SK-N-SH (cell line): ENCODE measurements at regions not wholly inside any gene's neighbourhood (a gene's known extent, or its start where the extent isn't known, plus 50 kb on each side); places are given as distances from the start of the nearest gene placed in this dataset.

Experiments
- CTCF ChIA-PET: fragments of 300-600, 350-600 bp; formaldehyde crosslinking; extraction: SDS; loops from one replicate; lab custom pipeline; 2021; lab: Yijun Ruan, JAX
- POLR2A ChIA-PET: fragments of 350-600 bp; sonication (Branson Sonifier 250); formaldehyde crosslinking; extraction: SDS; loops from one replicate; lab custom pipeline; 2020; ENCODE audit warnings: antibody characterized with exemption, inconsistent platforms; lab: Yijun Ruan, JAX
- DNase-seq: peaks from one replicate; pipeline ENCODE4 v3.0.0; 2012
- H2AFZ ChIP-seq: fragments of 200-600 bp; sonication (generic); 2 replicates; pipeline ENCODE4 v1.8.1; 2016; ENCODE audit warnings: antibody characterized with exemption, mild to moderate bottlenecking, low read depth
- H3F3A ChIP-seq: fragments of 200-600 bp; sonication (generic); replicated peaks from 2 replicates; pipeline ENCODE3; 2016; ENCODE audit warnings: antibody characterized with exemption, mild to moderate bottlenecking; ENCODE audit not compliant: insufficient read depth
- H3K27ac ChIP-seq, 2 experiments: fragments of 200-500 bp in 1 of 2; fragments of 200-600 bp in 1 of 2; sonication (Bioruptor generic) in 1 of 2; sonication (generic), shearing (Covaris generic) in 1 of 2; 2 replicates each; pipeline versions ENCODE4 v1.5.1 to v1.6.1; 2014 to 2016; ENCODE audit warnings: low read depth in 2 of 2, inconsistent platforms in 1 of 2, low read length in 1 of 2, mild to moderate bottlenecking in 1 of 2, mixed read lengths in 1 of 2
- H3K27me3 ChIP-seq: fragments of 200-600 bp; sonication (generic), shearing (Covaris generic); 2 replicates; pipeline ENCODE4 v1.6.1; 2016; ENCODE audit warnings: mixed run types; ENCODE audit not compliant: insufficient read depth
- H3K36me3 ChIP-seq, 2 experiments: fragments of 200-500 bp in 1 of 2; fragments of 200-600 bp in 1 of 2; sonication (Bioruptor generic) in 1 of 2; sonication (generic) in 1 of 2; replicated peaks in 1 of 2; 2 replicates each; pipeline versions ENCODE3 to v1.5.1; 2014 to 2016; ENCODE audit warnings: low read length in 1 of 2, mild to moderate bottlenecking in 1 of 2; ENCODE audit not compliant: insufficient read depth in 2 of 2, control insufficient read depth in 1 of 2
- H3K4me1 ChIP-seq, 2 experiments: fragments of 200-500 bp in 1 of 2; fragments of 200-600 bp in 1 of 2; sonication (Bioruptor generic) in 1 of 2; sonication (generic), shearing (Covaris generic) in 1 of 2; 2 replicates each; pipeline versions ENCODE4 v1.5.1 to v1.6.1; 2014 to 2016; ENCODE audit warnings: low read depth in 1 of 2, low read length in 1 of 2, mixed run types in 1 of 2; ENCODE audit not compliant: insufficient read depth in 2 of 2, control insufficient read depth in 1 of 2
- H3K4me2 ChIP-seq: fragments of 200-600 bp; sonication (generic), shearing (Covaris generic); 2 replicates; pipeline ENCODE4 v1.6.1; 2017; ENCODE audit warnings: mixed run types
- H3K4me3 ChIP-seq, 2 experiments: fragments of 200-500 bp in 1 of 2; fragments of 200-600 bp in 1 of 2; sonication (Bioruptor generic) in 1 of 2; sonication (generic), shearing (Covaris generic) in 1 of 2; 2 replicates each; pipeline versions ENCODE4 v1.5.1 to v1.8.1; 2014 to 2016; ENCODE audit warnings: low read depth in 2 of 2, inconsistent platforms in 1 of 2, low read length in 1 of 2, mild to moderate bottlenecking in 1 of 2, mixed read lengths in 1 of 2, moderate library complexity in 1 of 2
- H3K79me2 ChIP-seq: fragments of 200-600 bp; sonication (generic); 2 replicates; pipeline ENCODE4 v1.8.1; 2017; ENCODE audit warnings: mild to moderate bottlenecking; ENCODE audit not compliant: insufficient read depth
- H3K9ac ChIP-seq: fragments of 200-600 bp; sonication (generic); 2 replicates; pipeline ENCODE4 v1.6.1; 2017; ENCODE audit warnings: mixed run types
- H3K9me2 ChIP-seq: fragments of 200-600 bp; sonication (generic); 2 replicates; pipeline ENCODE4 v1.6.1; 2017; ENCODE audit warnings: mixed run types
- H3K9me3 ChIP-seq: fragments of 200-600 bp; sonication (generic); 2 replicates; pipeline ENCODE4 v1.6.1; 2017; ENCODE audit warnings: mixed run types, mild to moderate bottlenecking, moderate library complexity
- H4K20me1 ChIP-seq: fragments of 200-600 bp; sonication (generic); 2 replicates; pipeline ENCODE4 v1.6.1; 2017; ENCODE audit warnings: mild to moderate bottlenecking, mixed run types; ENCODE audit not compliant: insufficient read depth
- FOSL2 ChIP-seq: IDR thresholded peaks from 2 replicates; pipeline ENCODE4 v1.4.0; 2012; ENCODE audit warnings: low read depth, mild to moderate bottlenecking, moderate library complexity, borderline replicate concordance
- GABPA ChIP-seq: IDR thresholded peaks from 2 replicates; pipeline ENCODE4 v1.4.0; 2012; ENCODE audit warnings: low read depth, mild to moderate bottlenecking
- GATA2 ChIP-seq: sonication (generic); formaldehyde crosslinking; IDR thresholded peaks from 2 replicates; pipeline ENCODE4 v1.5.0; 2020; ENCODE audit warnings: mild to moderate bottlenecking, missing genetic modification reagents
- MXI1 ChIP-seq: IDR thresholded peaks from 2 replicates; pipeline ENCODE4 v1.6.1; 2012; ENCODE audit warnings: mild to moderate bottlenecking, low read depth, low read length, improper control_type of control experiment
- NRF1 ChIP-seq: IDR thresholded peaks from 2 replicates; pipeline ENCODE4 v1.6.1; 2012; ENCODE audit warnings: low read depth, mild to moderate bottlenecking, low read length
- PBX3 ChIP-seq: IDR thresholded peaks from 2 replicates; pipeline ENCODE4; 2012
- RAD21 ChIP-seq: IDR thresholded peaks from 2 replicates; pipeline ENCODE4 v1.6.1; 2012; ENCODE audit warnings: mild to moderate bottlenecking, low read length
- RFX5 ChIP-seq: IDR thresholded peaks from 2 replicates; pipeline ENCODE4 v1.6.1; 2012; ENCODE audit warnings: mild to moderate bottlenecking, improper control_type of control experiment, low read length
- SIN3A ChIP-seq: IDR thresholded peaks from 2 replicates; pipeline ENCODE4 v1.6.1; 2012; ENCODE audit warnings: low read depth, mild to moderate bottlenecking, low read length, moderate library complexity, borderline replicate concordance
- TCF12 ChIP-seq: IDR thresholded peaks from 2 replicates; pipeline ENCODE4 v1.4.0; 2012
- USF2 ChIP-seq: fragments of 150-350 bp; IDR thresholded peaks from 2 replicates; pipeline ENCODE4 v1.6.1; 2017; ENCODE audit warnings: antibody characterized with exemption, low read length, low read depth, borderline replicate concordance
- YY1 ChIP-seq: IDR thresholded peaks from 2 replicates; pipeline ENCODE4 v1.4.0; 2012; ENCODE audit warnings: low read depth, mild to moderate bottlenecking
- WGBS: methylation state at CpG from one replicate; pipeline ENCODE4 v1.1.6; 2017; ENCODE audit warnings: low lambda C conversion rate; 5-methylcytosine and 5-hydroxymethylcytosine counted together
- TF ChIP-seq, protein P1 (sequence below): IDR thresholded peaks from 2 replicates; pipeline ENCODE4 v1.4.0; 2012; ENCODE audit warnings: low read depth
- TF ChIP-seq, protein P2 (sequence below): fragments of 200-600 bp; sonication (generic); IDR thresholded peaks from 2 replicates; pipeline ENCODE4 v1.6.1; 2017; ENCODE audit warnings: antibody characterized with exemption, mild to moderate bottlenecking, moderate library complexity
- TF ChIP-seq, protein P3 (sequence below): IDR thresholded peaks from 2 replicates; pipeline ENCODE4 v1.4.0; 2012; ENCODE audit warnings: low read depth, borderline replicate concordance

- ChIA-PET POLR2A (no interaction called here), CTCF (no interaction called here)
- no peaks in the 10 kb centered on the region for H3K79me2 ChIP-seq
- no peak overlapping the region for H3K4me3 ChIP-seq
- no peaks in the 10 kb centered on the region for H3K4me1 ChIP-seq
- 43% methylated on average over 2 of the region's 6 CpGs for WGBS
- no peak for DNase-seq
- no peaks in the 10 kb centered on the region for H3K27me3 ChIP-seq
- H3F3A ChIP-seq: no peaks in the 10 kb centered on the region
- H3K9me3 ChIP-seq: no peaks in the 10 kb centered on the region
- no peak overlapping the region for H3K9ac ChIP-seq
- no peaks in the 10 kb centered on the region for H3K9me2 ChIP-seq
- H3K4me2 ChIP-seq: no peak overlapping the region
- no peak overlapping the region for H2AFZ ChIP-seq
- no peaks in the 10 kb centered on the region for H3K36me3 ChIP-seq
- H4K20me1 ChIP-seq: no peaks in the 10 kb centered on the region
- H3K27ac ChIP-seq: no peak overlapping the region
- no peak for TF ChIP-seq SIN3A
- no peak for TF ChIP-seq RFX5
- TF ChIP-seq GABPA: no peak
- TF ChIP-seq RAD21: no peak
- no peak for TF ChIP-seq YY1
- TF ChIP-seq USF2: no peak
- no peak for TF ChIP-seq TCF12
- no peak for TF ChIP-seq MXI1
- no peak for TF ChIP-seq GATA2 (CRISPR knock-in tag)
- TF ChIP-seq, protein P1, sequence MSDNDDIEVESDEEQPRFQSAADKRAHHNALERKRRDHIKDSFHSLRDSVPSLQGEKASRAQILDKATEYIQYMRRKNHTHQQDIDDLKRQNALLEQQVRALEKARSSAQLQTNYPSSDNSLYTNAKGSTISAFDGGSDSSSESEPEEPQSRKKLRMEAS: no peak
- TF ChIP-seq FOSL2: no peak
- TF ChIP-seq, protein P2, sequence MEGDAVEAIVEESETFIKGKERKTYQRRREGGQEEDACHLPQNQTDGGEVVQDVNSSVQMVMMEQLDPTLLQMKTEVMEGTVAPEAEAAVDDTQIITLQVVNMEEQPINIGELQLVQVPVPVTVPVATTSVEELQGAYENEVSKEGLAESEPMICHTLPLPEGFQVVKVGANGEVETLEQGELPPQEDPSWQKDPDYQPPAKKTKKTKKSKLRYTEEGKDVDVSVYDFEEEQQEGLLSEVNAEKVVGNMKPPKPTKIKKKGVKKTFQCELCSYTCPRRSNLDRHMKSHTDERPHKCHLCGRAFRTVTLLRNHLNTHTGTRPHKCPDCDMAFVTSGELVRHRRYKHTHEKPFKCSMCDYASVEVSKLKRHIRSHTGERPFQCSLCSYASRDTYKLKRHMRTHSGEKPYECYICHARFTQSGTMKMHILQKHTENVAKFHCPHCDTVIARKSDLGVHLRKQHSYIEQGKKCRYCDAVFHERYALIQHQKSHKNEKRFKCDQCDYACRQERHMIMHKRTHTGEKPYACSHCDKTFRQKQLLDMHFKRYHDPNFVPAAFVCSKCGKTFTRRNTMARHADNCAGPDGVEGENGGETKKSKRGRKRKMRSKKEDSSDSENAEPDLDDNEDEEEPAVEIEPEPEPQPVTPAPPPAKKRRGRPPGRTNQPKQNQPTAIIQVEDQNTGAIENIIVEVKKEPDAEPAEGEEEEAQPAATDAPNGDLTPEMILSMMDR: no peak
- no peak for TF ChIP-seq PBX3
- TF ChIP-seq, protein P3, sequence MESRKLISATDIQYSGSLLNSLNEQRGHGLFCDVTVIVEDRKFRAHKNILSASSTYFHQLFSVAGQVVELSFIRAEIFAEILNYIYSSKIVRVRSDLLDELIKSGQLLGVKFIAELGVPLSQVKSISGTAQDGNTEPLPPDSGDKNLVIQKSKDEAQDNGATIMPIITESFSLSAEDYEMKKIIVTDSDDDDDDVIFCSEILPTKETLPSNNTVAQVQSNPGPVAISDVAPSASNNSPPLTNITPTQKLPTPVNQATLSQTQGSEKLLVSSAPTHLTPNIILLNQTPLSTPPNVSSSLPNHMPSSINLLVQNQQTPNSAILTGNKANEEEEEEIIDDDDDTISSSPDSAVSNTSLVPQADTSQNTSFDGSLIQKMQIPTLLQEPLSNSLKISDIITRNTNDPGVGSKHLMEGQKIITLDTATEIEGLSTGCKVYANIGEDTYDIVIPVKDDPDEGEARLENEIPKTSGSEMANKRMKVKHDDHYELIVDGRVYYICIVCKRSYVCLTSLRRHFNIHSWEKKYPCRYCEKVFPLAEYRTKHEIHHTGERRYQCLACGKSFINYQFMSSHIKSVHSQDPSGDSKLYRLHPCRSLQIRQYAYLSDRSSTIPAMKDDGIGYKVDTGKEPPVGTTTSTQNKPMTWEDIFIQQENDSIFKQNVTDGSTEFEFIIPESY: no peak
- TF ChIP-seq NRF1: no peak
Measured at GRCh38 chr13:104841110-104841509, 1694.4 kb downstream of the EFNB2 start.
